ENCODE measurements at regions not wholly inside any gene's neighbourhood (a gene's known extent, or its start where the extent isn't known, plus 50 kb on each side); places are given as distances from the start of the nearest gene placed in this dataset.
"Not testable (repeated sequence)": the region's sequence is repeated elsewhere in the genome, so short reads cannot be mapped to it uniquely, and the experiment has no call there.

DNA sequence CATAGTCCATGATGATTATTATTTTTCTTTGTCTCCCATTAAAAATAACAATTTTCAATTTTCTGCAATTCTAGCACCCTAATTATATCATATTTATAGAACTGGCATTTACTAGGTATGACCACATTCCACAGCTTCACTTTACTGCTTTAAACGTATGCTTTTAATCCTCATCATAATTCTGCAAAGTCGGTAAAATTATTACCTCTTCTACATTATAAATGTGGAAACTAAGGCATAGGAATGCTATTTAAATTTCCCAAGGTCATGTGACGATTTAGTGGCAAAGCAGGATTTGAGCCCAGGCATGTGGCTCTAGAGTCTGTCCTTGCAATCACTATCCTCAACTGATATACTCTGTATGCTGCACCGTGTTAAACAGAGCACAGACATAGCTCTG, 866.4 kb downstream of the EPHA4 start:
- DNase-seq: no peak

DNA sequence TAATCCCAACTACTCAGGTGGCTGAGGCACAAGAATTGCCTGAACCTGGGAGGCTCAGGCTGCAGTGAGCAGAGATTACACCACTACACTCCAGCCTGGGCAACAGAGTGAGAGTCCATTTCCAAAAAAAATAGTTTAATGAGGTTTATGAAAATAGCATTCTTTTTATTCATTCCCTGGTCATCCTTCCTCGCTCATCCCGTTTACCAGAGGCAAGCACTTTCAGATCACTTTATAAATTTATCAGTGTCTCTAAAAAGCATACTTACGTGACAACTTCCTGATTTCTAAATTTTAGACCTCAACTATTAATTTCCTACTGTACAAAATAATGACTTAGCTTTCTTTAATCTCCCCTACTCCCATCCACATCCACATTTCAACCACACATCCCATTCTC, 864.8 kb downstream of the EPHA4 start:
- DNase-seq: no peak

DNA sequence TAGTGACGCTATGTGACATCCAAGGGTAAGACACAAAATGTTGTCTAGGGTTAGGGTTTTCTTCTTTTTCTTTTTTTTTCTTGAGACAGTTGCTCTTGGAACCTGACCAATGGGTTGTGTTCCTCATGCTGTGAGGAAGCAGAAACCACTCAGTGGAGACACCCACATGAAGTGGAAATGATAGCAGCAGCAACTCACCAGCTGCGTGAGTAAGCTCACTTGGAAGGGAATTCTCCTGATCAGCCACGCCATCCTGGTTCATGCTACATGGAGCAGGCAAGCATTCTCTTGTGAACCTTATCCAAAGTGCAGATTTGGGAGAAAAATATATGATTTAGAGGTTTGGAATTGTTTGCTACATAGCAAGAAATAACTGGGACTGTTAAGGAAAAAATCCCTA, 863.7 kb downstream of the EPHA4 start:
- DNase-seq: no peak

DNA sequence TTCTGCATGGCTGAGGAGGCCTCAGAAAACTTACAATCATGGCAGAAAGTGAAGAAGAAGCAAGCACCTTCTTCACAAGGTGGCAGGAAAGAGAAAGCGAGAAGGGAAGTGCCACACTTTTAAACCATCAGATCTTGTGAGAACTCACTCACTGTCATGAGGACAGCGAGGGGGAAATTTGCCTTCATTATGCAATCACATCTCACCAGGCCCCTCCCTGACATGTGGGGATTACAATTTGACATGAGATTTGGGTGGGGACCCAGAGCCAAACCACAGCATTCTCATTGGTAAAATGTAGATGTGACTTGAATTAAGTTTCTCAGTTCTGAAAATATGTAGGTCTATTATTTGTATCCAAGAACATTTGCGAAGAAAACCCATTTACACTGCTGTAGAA, 854.8 kb downstream of the EPHA4 start:
- DNase-seq: no peak

DNA sequence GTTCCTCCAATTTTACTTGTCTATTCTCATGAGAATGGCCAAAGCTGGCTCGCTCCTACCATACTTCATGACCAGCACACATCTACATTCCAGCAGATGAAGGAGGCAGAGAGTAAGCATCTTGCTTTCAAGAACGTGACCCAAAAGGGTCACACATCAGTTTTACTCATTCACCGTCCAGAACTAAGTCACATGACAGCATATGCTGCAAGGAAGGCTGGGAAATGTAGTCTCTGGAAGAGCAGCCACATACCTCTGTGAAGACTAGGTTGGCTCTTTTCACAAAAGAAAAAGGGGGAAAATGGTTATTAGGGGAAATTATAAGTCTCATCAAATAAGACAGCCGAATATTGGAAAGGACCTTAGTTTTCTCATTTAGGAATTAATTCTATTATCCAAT, 835.3 kb downstream of the EPHA4 start:
- no peak for DNase-seq

DNA sequence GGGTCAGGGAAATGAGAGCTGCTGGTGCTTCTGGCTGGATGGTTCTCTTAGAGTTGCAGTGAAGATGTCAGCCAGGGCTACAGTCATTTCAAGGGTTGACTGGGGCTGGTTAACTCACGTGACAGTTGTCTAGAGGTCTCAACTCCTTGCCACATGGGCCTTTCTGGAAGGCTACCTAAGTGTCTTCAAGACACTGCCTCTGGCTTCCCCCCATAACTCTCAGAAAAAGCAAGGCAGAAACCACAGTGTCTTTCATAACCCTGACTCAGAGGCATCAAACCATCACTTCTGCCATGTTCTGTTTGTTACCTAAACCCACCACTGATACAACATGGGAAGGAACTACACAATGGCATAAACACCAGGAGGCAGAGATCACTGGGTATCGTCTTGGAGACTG, 828.9 kb downstream of the EPHA4 start:
- DNase-seq: no peak

DNA sequence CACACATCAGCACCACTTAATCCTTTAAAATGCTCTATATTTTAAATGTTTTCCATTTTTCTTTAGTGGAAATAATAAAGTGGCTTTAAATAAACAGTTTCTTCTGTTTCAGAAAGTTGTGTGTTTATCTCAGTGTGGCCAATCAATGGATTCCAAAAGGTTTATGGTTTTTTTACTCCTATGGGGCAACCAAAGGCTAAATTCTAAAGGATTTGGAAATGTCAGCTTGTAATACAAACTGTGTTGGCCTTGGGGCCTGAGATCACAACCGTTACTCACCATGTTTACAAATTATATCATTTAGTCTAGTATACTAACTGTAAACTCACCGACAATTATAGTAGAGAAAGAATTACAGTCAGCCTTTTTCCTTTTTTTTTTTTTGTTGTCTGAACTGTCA, 827.2 kb downstream of the EPHA4 start:
- no peak for DNase-seq

DNA sequence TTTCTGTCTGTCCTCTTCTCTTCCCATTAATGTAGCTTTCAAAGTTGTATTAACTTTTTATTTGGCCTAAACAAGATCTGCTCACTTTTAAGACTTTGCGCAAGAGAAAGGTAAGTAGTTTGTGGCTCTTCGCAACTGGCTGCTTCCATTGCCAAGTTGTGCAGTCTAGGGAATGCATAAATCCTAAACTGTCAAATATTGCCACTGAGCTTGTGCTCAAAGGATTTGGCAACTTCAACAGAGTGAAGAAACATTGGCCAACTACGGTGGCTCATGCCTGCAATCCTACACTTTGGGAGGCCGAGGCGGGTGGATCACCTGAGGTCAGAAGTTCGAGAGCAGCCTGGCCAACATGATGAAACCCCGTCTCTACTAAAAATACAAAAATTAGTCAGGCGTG, 826.4 kb downstream of the EPHA4 start:
- no peak for DNase-seq

DNA sequence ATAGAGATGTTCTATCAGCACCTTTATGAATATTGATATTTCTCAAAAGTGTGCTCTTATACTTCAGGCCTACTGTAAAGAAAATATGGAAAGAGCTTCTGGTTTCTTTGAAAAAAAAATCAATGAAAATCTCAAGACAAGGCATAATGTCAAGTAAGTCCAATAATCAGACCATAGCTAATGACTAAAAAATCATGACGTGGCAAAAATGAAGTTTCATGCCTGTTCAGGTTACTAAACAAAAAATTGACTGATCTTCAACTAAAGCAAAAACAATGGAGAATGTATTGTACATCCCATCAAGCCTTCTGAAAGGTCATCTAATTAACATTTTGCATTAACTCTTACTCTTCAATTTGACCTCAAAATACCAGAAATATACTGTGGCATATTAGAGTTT, 824.4 kb downstream of the EPHA4 start:
- no peak for DNase-seq

DNA sequence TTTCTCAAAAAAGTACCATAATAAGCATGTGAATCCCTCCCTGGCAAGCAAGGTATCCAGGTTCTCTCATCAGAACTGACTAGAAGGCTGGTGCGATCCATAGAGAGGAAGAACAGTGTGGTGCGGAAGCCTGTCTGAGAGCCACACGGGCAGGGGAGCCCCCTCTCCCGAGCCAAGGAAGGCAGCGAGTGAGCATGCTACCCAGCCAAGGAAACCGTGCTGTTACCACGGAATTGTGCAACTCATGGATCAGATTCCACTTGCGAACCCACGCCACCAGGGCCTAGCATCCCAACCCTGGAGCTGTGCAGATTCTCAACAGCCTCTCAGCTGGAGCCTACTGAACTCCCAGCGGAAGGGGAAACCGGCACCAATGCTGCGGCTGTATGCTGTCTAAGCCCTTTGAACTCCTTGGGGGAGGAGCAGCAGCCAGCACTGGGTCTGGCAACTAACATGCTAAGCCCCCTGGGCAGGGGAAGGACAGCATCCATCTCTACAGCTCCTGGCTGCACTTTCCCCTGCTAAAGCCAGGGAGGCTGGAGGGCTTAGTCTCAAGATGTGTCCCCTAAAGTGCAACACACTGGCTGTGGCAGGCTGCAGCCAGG, 823.1 kb downstream of the EPHA4 start:
- no peak for DNase-seq

DNA sequence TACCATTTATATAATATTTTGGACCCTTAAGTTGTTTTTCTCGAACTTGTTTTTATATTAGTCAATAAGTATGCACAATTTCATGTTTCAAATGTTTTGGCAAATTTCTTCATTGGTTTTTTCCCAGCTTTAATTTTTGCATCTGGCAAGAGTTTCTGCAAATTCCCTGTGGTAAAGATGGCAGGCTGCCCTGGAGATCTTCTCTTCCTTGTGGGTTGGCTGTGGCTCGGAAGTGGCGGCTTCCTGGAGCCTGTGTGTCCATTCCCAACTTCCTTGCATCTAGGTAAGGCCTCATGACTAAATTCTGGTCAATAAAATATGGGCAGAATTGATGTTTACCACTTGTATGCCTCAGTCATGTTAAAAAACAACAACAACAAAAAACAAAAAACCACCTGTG, 818.6 kb downstream of the EPHA4 start:
- no peak for DNase-seq

DNA sequence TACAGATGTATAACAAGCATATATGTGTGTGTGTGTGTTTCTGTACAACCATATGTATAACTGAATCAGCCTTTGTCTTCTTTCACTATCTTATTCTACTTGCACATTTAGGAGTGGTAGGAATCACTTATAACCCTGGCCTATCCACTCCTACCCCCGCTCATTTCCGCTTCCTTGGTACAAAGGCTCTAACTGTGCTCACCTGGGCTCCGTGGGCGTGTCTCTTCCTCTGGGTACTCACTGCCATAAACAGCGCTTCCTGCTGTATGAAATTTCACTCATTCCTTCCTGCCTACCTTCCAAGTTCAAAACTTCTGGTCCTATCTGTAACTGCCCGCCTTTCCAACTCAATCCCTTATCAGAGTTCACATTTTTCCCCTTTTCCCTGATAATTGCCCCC, 815.5 kb downstream of the EPHA4 start:
- no peak for DNase-seq

DNA sequence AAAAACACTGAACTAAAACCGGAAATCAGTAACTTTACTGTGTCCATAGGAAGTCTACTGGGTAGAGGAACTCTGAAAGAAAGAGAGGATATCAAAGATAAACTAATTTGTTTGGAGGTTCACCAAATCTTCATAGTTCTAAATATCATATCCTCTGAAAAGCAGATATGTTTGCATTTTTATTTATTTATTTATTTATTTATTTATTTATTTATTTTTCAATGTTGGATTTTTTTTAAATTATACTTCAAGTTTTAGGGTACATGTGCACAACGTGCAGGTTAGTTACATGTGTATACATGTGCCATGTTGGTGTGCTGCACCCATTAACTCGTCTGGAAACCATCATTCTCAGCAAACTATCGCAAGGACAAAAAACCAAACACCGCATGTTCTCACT, 813.7 kb downstream of the EPHA4 start:
- DNase-seq: not testable (repeated sequence)

DNA sequence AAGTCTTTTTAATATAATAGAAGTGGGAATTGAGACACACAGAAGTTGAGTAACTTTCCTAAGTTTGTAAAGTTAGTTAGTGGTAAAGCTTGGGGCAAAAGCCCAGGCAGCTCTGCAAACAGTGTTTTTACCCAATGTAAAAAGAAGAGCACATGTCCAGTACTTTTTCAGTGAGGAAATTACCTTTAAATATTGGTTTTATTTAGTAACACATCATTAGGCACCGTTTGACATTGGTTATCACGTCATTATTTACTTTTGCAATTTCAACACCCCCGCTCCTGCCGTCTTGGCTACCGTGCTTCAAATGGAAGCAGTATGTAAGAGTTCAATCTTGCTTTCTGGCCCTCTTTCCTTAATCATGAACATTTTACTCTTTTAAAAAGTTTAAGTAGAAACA, 807.9 kb downstream of the EPHA4 start:
- DNase-seq: no peak

DNA sequence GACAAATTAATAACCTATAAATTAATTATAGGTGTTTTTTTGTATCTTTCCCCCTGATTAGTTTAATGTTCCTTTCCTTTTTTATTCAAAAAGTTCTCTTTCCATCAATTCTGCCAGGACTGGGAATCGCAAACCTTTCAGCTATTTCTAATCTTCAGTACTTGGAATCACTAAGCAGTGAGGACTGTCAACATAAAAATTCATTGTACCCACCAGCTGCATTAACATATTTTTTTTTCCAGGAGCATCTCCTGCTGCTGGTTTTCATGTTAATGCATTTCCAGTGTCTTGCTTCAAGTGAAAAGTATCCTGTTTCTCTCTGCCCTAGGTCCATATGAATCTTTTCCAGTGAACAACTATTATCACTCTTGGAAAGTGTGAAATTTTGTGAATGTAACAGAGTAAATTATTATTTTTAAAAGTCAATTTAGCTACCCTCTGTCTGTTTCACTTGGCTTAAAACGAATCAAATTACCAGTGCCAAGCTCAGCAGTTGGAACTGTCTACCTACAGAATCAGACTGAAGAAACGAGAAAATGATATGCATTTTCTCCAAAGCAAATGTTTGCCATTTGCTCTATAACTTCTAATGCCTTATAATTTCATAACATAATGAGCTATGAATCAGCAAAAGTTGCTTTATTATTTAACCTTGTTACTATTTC, 804.4 kb downstream of the EPHA4 start:
- DNase-seq: no peak

DNA sequence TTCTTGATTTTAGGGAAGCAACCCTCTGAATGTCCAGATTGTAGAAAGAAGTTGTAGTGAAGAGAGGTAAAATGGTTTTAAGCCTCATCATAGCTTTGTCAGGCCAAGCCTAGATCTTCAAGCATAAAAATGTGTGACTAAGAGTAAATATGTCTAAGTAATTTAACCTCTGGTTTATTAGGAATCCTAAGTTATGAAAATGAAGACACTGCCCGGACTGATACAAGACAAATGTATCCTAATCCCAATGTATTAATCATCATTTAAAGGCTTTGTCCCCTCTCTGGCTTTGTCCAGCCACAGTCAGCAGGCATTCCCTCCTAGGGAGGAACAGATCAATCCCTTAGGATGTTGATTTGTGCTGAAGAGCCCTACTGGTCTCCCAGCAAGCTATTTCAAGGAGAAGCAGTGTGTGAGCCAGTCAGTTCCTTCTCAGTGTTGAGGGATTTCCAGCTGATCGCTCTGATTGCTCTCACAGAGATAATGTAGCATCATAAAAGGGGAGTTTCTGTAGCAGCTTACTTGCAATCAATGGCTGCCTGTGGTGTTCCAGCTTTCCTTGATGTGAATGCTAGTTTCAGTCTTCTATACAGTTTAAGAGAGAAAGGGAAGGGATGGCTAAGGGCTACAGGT, 796.1 kb downstream of the EPHA4 start:
- DNase-seq: no peak

DNA sequence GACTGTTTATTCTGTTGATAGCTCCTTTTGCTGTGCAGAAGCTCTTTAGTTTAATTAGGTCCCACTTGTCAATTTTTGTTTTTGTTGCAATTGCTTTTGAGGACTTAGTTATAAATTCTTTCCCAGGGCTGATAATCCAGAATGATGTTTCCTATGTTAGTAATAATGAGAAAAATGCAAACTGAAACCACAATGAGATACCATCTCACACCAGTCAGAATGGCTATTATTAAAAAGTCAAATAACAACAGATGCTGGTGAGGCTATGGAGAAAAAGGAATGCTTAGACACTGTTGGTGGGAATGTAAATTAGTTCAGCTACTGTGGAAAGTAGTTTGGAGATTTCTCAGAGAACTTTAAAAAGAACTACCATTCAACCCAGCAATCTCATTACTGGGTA, 793.0 kb downstream of the EPHA4 start:
- not testable (repeated sequence) for DNase-seq

DNA sequence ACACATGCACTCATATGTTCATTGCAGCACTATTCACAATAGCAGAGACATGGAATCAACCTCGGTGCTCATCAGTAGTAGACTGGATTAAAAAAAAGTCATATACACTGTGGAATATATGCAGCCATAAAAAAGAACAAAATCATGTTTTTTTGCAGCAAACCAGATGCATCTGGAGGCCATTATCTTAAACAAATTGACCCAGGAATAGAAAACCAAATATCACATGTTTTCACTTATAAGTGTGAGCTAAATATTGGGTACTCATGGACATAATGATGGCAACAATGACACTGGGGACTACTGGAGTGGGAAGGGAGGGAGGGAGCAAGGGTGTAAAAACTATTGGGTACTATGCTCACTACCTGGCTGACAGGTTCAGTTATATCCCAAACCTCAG, 792.6 kb downstream of the EPHA4 start:
- DNase-seq: peak; percentile 48

DNA sequence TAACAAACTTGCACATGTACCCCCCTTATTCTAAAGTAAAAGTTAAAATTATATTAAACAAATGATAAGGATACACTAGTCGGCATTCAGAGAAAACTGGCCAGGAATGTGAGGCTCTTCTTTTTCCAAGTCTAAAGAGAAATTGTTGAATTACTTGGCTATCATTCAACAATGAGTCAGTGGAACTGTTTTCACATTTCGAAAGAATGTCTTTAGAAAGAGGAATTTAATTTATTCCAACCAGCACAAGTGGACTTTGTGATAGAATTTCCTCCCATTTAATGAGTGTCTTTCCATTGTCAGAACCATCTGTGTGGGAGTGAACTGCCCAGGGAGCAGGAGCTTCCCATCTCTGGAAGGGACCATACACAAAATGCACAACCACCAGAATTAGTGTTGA, 792.2 kb downstream of the EPHA4 start:
- peak; percentile 88 for DNase-seq

DNA sequence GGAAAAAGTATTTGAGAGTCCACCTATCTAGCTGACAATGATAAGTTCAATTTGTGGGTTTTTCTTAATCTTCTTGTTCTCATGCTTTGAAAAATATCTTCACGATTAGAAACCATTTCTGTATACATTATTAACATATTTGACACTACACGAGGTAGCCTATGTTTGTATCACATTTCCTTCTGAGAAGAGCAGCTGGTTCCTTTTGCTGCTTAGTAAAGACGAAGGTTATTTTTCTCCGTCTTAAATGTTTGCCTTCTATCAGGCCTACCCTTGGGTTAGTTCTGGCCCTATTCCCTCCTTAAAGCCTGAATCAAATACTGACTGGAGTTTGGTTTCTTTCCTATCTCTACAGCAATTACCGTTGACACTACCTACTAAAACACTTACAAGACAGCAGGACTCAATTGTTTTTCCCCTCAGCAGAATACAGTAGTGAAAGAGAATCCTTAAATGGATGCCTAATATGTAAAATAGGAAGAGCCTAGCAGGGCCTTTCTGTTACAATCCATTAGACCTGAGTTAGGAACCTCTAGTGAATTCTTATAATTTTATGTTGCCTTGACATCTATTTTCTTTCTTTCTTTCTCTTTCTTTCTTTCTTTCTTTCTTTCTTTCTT, 790.4 kb downstream of the EPHA4 start:
- DNase-seq: no peak

DNA sequence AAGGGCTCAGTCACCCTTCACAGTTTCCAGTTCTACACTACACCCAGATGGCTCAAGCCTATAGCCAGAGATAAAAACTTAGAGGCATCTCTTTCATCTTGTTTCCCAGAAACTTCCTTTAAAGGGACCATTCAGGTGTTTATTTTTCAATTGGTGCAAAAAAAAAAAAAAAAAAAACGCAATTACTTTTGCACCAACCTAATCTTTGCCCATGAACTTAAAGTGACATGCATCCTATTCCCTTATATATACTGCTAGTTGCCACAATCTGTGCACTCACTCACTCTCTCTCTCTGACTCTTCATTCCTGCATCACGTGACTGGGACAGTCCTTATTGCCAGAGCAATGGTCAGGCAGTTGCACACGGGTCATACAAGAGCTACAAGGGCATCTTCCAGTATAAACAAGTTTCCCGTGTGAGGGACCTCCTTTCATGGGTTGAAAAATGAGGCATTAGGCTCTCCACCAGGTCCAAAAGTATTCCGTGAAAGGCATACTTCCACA, 789.4 kb downstream of the EPHA4 start:
- no peak for DNase-seq

DNA sequence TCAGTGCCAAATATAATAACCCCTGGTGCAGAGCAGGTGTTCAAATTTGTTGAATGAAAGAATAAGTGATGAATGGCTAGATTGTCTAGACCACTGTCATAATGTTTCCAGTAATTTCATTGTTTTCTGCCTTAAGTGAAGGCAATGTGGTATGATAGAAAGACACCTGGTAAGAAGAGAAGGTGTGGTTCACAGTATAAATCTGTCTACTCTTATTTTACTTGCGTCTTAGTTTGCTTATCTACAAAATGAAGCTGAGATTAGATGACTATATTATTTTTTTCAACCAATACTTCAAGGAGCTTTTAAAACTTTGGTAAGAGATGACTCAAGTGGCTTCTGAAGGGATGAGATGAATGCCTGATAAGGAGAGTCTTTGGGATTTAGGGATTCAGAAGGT, 788.4 kb downstream of the EPHA4 start:
- DNase-seq: no peak

DNA sequence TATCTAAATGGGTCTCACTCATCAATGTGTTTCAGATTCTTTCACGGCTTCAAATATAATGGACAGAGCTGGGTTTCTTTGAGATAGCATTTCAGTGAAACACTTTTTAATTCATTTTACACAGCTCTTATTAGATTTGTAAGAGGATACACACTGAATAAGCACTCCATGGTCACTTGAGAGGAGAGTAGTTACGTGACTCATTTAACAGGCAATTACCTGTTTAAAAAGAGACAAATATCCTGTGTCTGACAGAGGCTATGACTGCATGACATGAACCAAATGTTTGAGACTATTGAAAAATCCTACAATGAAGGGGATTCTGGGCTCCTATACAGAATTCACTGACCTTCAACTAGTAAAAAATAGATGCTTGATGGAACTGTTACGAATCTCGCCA, 786.9 kb downstream of the EPHA4 start:
- no peak for DNase-seq

DNA sequence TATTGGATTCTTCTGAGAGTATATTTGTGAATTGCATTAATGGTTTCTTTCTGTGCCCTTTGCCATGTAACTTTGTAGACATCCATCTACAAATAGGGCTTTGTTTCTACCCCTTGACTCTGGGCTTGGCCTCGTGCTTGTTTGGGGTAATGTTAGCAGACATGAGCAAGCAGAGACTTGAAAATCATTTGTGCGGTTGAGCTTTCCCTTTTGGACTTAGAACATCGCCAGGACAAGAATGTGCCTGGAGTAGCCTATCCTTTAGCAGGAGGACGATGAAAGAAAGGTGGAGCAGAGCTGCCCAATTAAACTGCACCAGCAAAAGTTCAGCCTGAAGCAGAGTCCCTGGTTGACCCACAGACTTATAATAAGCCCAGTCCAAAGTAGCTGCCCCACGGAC, 785.9 kb downstream of the EPHA4 start:
- DNase-seq: no peak
